ENCODE measurements at regions not wholly inside any gene's neighbourhood (a gene's known extent, or its start where the extent isn't known, plus 50 kb on each side); places are given as distances from the start of the nearest gene placed in this dataset.

GRCh38 chr17:79255456-79255855, 180.8 kb downstream of the ENGASE start:
- TF ChIP-seq CTCF (IDR thresholded peaks at IDR 0.05; ENCODE audit: low read depth, low read length): no peak
- no peak overlapping the region for H3K4me3 ChIP-seq (replicated peaks in 1 of 2; ENCODE audit: low read depth in 2 of 2, low read length in 2 of 2)
- DNase-seq (ENCODE audit: low read depth in 2 of 2): no peak

DNA sequence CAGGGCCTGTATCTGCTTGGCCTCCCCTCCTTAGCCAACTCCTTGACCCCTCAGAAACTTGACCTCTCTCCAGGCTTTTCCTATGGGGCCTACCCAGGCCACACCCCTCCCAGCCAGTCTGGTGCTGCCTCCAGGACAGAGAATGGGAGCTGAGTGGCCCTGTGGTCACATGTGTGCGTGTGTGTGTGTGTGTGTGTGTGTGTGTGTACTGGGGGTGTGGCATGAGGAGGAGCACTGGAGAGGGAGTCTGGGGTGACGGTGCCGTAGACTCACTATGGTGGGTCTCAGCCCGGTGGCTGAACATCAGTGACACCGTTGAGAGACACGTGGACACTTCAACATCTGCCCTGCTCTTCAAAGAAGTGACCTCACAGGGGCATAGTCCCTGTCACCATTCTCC, 180.4 kb downstream of the ENGASE start:
- DNase-seq (ENCODE audit: low read depth in 2 of 2): no peak
- H3K4me3 ChIP-seq (replicated peaks in 1 of 2; ENCODE audit: low read depth in 2 of 2, low read length in 2 of 2): no peak overlapping the region
- no peak for TF ChIP-seq CTCF (IDR thresholded peaks at IDR 0.05; ENCODE audit: low read depth, low read length)

GRCh38 chr17:79252886-79253285, 178.3 kb downstream of the ENGASE start:
- no peak for TF ChIP-seq CTCF (IDR thresholded peaks at IDR 0.05; ENCODE audit: low read depth, low read length)
- no peak overlapping the region for H3K4me3 ChIP-seq (replicated peaks in 1 of 2; ENCODE audit: low read depth in 2 of 2, low read length in 2 of 2)
- DNase-seq (ENCODE audit: low read depth in 2 of 2): no peak

DNA sequence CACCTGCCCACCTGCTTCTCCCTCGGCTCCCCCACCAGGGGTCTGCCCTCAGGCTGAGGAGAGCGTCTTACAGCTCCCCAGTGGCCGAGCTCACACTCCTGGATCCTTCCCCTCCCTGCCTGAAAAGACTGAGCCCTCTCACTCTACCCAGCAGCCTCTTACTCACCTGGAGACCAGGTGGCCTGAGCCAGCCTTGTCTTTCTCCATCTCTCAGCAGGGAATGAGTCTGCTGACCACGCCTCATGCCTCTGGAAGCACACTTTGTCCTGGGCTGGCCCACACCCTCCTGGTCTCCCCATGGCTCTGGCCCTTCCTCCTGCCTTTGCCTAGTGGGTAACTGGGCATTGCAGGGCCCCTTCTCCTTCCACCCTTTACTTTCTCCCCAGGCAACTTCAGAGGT, 177.2 kb downstream of the ENGASE start:
- no peak for DNase-seq (ENCODE audit: low read depth in 2 of 2)
- H3K4me3 ChIP-seq (replicated peaks in 1 of 2; ENCODE audit: low read depth in 2 of 2, low read length in 2 of 2): no peak overlapping the region
- no peak for TF ChIP-seq CTCF (IDR thresholded peaks at IDR 0.05; ENCODE audit: low read depth, low read length)

- no peak for TF ChIP-seq CTCF (IDR thresholded peaks at IDR 0.05; ENCODE audit: low read depth, low read length)
- no peak overlapping the region for H3K4me3 ChIP-seq (replicated peaks in 1 of 2; ENCODE audit: low read depth in 2 of 2, low read length in 2 of 2)
- no peak for DNase-seq (ENCODE audit: low read depth in 2 of 2)
Measured at GRCh38 chr17:79249929-79250521, 175.4 kb downstream of the ENGASE start.

DNA sequence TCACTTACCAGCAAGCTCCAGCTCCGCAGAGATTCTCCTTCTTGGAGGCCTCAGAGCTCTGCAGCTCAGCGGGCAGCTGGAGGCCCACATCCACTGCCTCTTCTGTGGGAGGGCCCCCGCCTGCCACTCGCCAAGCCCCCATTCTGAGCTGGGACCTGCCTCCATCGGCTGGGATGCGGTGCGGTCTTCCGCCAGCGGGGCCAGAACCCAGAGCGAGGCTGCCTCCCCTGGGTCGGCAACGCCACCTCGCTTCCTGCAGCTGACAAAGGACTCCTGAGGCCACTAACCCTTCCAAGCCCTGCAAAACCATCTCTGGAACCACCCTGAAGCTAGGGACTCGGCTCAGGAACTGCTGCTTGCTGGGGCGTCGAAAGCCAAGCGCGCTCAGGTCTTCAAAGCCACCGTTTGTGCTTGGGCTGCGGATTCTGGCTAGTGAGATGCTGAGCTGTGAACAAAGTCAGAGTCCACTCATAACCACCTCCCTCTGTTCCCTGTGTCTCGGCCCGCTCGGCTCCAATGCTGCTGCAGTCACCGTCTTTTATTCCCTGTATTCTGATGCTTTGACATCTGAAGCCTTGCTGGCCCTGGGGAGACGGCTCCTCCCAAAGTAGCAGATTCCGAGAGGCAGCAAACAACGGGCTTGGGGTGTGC, 174.3 kb downstream of the ENGASE start:
- TF ChIP-seq CTCF (IDR thresholded peaks at IDR 0.05; ENCODE audit: low read depth, low read length): no peak
- no peak for DNase-seq (ENCODE audit: low read depth in 2 of 2)
- H3K4me3 ChIP-seq (replicated peaks in 1 of 2; ENCODE audit: low read depth in 2 of 2, low read length in 2 of 2): no peak overlapping the region

Data from cardiac fibroblast (primary cell).